A549 (cell line): ENCODE measurements at regions not wholly inside any gene's neighbourhood (a gene's known extent, or its start where the extent isn't known, plus 50 kb on each side); places are given as distances from the start of the nearest gene placed in this dataset.

Source experiments
- ATAC-seq, 2 experiments: fragments of 200-7000 bp in 1 of 2; fragments of >200 bp in 1 of 2; cut with Nextera tagmentation in 1 of 2; cut with Tn5 transposase in 1 of 2; 3 replicates each; pipeline versions ENCODE4 v1.8.0 to v1.9.1; 2018 to 2020; ENCODE audit warnings: mild to moderate bottlenecking in 1 of 2, moderate library complexity in 1 of 2
- CTCF ChIA-PET: fragments of 300-600 bp; sonication (Branson Sonifier 250); formaldehyde crosslinking; extraction: SDS; loops from one replicate; lab custom pipeline; 2021; ENCODE audit warnings: antibody characterized with exemption, inconsistent platforms; lab: Yijun Ruan, JAX
- POLR2A ChIA-PET: fragments of 350-600 bp; formaldehyde crosslinking; extraction: SDS; loops from one replicate; lab custom pipeline; 2021; ENCODE audit warnings: antibody characterized with exemption, inconsistent platforms; lab: Yijun Ruan, JAX
- DNase-seq, 2 experiments: peaks; one replicate each; pipeline versions ENCODE4 v3.0.0 to v3.0.0-alpha.2; 2011 to 2016; ENCODE audit warnings: low read depth in 1 of 2, low spot score in 1 of 2
- FAIRE-seq: peaks from 2 replicates; lab custom pipeline; 2011; peaks lifted over from hg19 to GRCh38; lab: Jason Lieb, UNC
- H3K27ac ChIP-seq, 2 experiments: fragments of >200 bp; sonication (Bioruptor Twin); formaldehyde crosslinking; 3 replicates each; pipeline ENCODE4 v1.5.1; 2016 to 2017
- H3K4me1 ChIP-seq: fragments of >200 bp; sonication (Bioruptor Twin); formaldehyde crosslinking; 3 replicates; pipeline ENCODE4 v1.6.1; 2016
- H3K4me2 ChIP-seq: fragments of >200 bp; sonication (Bioruptor Twin); formaldehyde crosslinking; 3 replicates; pipeline ENCODE4 v1.6.1; 2016
- H3K4me3 ChIP-seq: fragments of >200 bp; sonication (Bioruptor Twin); formaldehyde crosslinking; 3 replicates; pipeline ENCODE4 v1.5.1; 2016
- H3K9me3 ChIP-seq: fragments of >200 bp; sonication (Bioruptor Twin); formaldehyde crosslinking; 3 replicates; pipeline ENCODE4 v1.6.1; 2016
- CBX2 ChIP-seq: fragments of 200-600 bp; sonication (generic); IDR thresholded peaks from 2 replicates; pipeline ENCODE4 v1.6.1; 2016; ENCODE audit warnings: low read depth, mild to moderate bottlenecking, borderline replicate concordance
- CBX8 ChIP-seq: fragments of 200-600 bp; sonication (generic); IDR thresholded peaks from 2 replicates; pipeline ENCODE4 v1.6.1; 2016
- CEBPB ChIP-seq, 2 experiments: fragments of >200 bp in 1 of 2; sonication (Bioruptor Twin) in 1 of 2; formaldehyde crosslinking in 1 of 2; IDR thresholded peaks; 2 replicates each; pipeline ENCODE4 v1.6.1; 2012 to 2016
- EHF ChIP-seq: fragments of 250-450 bp; sonication (Bioruptor Pico); IDR thresholded peaks from 2 replicates; pipeline ENCODE4 v1.5.0; 2020; ENCODE audit warnings: mild to moderate bottlenecking
- EHMT2 ChIP-seq: fragments of 200-600 bp; sonication (generic); IDR thresholded peaks from 2 replicates; pipeline ENCODE4 v1.6.1; 2016; ENCODE audit warnings: antibody characterized with exemption, low read depth, mild to moderate bottlenecking, moderate library complexity
- ELK1 ChIP-seq: fragments of 150-350 bp; IDR thresholded peaks from 2 replicates; pipeline ENCODE4 v1.6.1; 2014; ENCODE audit warnings: low read depth, mild to moderate bottlenecking, low read length
- ESRRA ChIP-seq: fragments of 150-350 bp; IDR thresholded peaks from 2 replicates; pipeline ENCODE4 v1.6.1; 2014; ENCODE audit warnings: mild to moderate bottlenecking, low read length, borderline replicate concordance
- FOSL2 ChIP-seq, 2 experiments: fragments of 450-650 bp in 1 of 2; fragments of >200 bp in 1 of 2; sonication (Bioruptor Twin) in 1 of 2; formaldehyde crosslinking; IDR thresholded peaks; 2 replicates each; pipeline versions ENCODE4 v1.5.0 to v1.6.1; 2016 to 2020; ENCODE audit warnings: mild to moderate bottlenecking in 1 of 2, moderate library complexity in 1 of 2
- GATA3 ChIP-seq: IDR thresholded peaks from 2 replicates; pipeline ENCODE4 v1.6.1; 2012; ENCODE audit warnings: borderline replicate concordance
- HEYL ChIP-seq: fragments of 250-450 bp; sonication (Bioruptor Pico); IDR thresholded peaks from 2 replicates; pipeline ENCODE4 v1.8.0; 2021; ENCODE audit warnings: mild to moderate bottlenecking, moderate library complexity
- HOXA7 ChIP-seq: fragments of 250-450 bp; sonication (Bioruptor Pico); IDR thresholded peaks from 2 replicates; pipeline ENCODE4 v1.5.0; 2020; ENCODE audit warnings: mild to moderate bottlenecking, moderate library complexity
- HOXB13 ChIP-seq: fragments of 250-450 bp; sonication (Bioruptor Pico); IDR thresholded peaks from 2 replicates; pipeline ENCODE4 v1.5.0; 2020; ENCODE audit warnings: low read depth, mild to moderate bottlenecking, moderate library complexity
- HOXB5 ChIP-seq: fragments of 250-450 bp; sonication (Bioruptor Pico); IDR thresholded peaks from 2 replicates; pipeline ENCODE4 v1.5.0; 2020; ENCODE audit warnings: mild to moderate bottlenecking, moderate library complexity
- JUN ChIP-seq, 2 experiments: fragments of >200 bp; sonication (Bioruptor Twin); formaldehyde crosslinking; IDR thresholded peaks; 2 replicates in 1 of 2; 3 replicates in 1 of 2; pipeline ENCODE4 v1.6.1; 2016 to 2017
- JUNB ChIP-seq: fragments of >200 bp; sonication (Bioruptor Twin); formaldehyde crosslinking; IDR thresholded peaks from 2 replicates; pipeline ENCODE4 v1.6.1; 2016
- KDM1A ChIP-seq: fragments of 200-600 bp; sonication (generic); IDR thresholded peaks from 2 replicates; pipeline ENCODE4 v1.6.1; 2016; ENCODE audit warnings: low read depth, mild to moderate bottlenecking
- MAX ChIP-seq: IDR thresholded peaks from 2 replicates; pipeline ENCODE4 v1.6.1; 2012
- MAZ ChIP-seq: fragments of 150-350 bp; IDR thresholded peaks from 2 replicates; pipeline ENCODE4 v1.6.1; 2014; ENCODE audit warnings: antibody characterized with exemption, low read depth, low read length, borderline replicate concordance
- MYC ChIP-seq: IDR thresholded peaks from 2 replicates; pipeline ENCODE4 v1.6.1; 2012; ENCODE audit warnings: mild to moderate bottlenecking, inconsistent platforms, low read length, improper control_type of control experiment, borderline replicate concordance
- NFE2L2 ChIP-seq: fragments of 150-350 bp; conservative IDR thresholded peaks from 2 replicates; pipeline ENCODE4 v1.6.1; 2014; ENCODE audit warnings: low read length
- NPAS2 ChIP-seq: fragments of 250-450 bp; sonication (Bioruptor Pico); IDR thresholded peaks from 2 replicates; pipeline ENCODE4 v1.8.0; 2022; ENCODE audit warnings: mild to moderate bottlenecking, moderate library complexity, borderline replicate concordance
- RARB ChIP-seq: fragments of 250-450 bp; sonication (Bioruptor Pico); IDR thresholded peaks from 2 replicates; pipeline ENCODE4 v1.8.0; 2021; ENCODE audit warnings: mild to moderate bottlenecking, moderate library complexity
- RFX5 ChIP-seq: fragments of 450-650 bp; IDR thresholded peaks from 2 replicates; pipeline ENCODE4 v1.7.1; 2014; ENCODE audit warnings: antibody characterized with exemption, mild to moderate bottlenecking, moderate library complexity
- RNF2 ChIP-seq: fragments of 200-600 bp; sonication (generic); IDR thresholded peaks from 2 replicates; pipeline ENCODE4 v1.6.1; 2016; ENCODE audit warnings: low read depth, mild to moderate bottlenecking, antibody characterized with exemption, moderate library complexity, borderline replicate concordance
- SMC3 ChIP-seq: fragments of >200 bp; sonication (Bioruptor Twin); formaldehyde crosslinking; IDR thresholded peaks from 3 replicates; pipeline ENCODE4 v1.6.1; 2018; ENCODE audit warnings: inconsistent platforms
- SREBF2 ChIP-seq: fragments of 450-650 bp; IDR thresholded peaks from 2 replicates; pipeline ENCODE4 v1.6.1; 2014; ENCODE audit warnings: mild to moderate bottlenecking, moderate library complexity
- TP53 ChIP-seq: fragments of 250-450 bp; sonication (Bioruptor Pico); IDR thresholded peaks from 2 replicates; pipeline ENCODE4 v1.5.0; 2021; ENCODE audit warnings: mild to moderate bottlenecking, moderate library complexity
- ZNF302 ChIP-seq: fragments of 250-450 bp; sonication (Bioruptor Pico); IDR thresholded peaks from 2 replicates; pipeline ENCODE4 v1.9.0; 2021; ENCODE audit warnings: inconsistent platforms, mild to moderate bottlenecking, moderate library complexity
- WGBS: methylation state at CpG from one replicate; pipeline ENCODE4 v1.1.6; 2017; ENCODE audit errors: missing lambda C conversion rate; 5-methylcytosine and 5-hydroxymethylcytosine counted together
- TF ChIP-seq, protein P1 (sequence below): IDR thresholded peaks from 2 replicates; pipeline ENCODE4 v1.6.1; 2012
- TF ChIP-seq, protein P2 (sequence below): fragments of >200 bp; sonication (Bioruptor Twin); formaldehyde crosslinking; IDR thresholded peaks from 2 replicates; pipeline ENCODE4 v1.6.1; 2016

GRCh38 chr12:92025462-92026207, 120.0 kb downstream of the BTG1 start:
- POLR2A ChIA-PET: no interaction called here
- FAIRE-seq: no peak
- WGBS: 85% methylated on average over 4 of the region's 4 CpGs

DNA sequence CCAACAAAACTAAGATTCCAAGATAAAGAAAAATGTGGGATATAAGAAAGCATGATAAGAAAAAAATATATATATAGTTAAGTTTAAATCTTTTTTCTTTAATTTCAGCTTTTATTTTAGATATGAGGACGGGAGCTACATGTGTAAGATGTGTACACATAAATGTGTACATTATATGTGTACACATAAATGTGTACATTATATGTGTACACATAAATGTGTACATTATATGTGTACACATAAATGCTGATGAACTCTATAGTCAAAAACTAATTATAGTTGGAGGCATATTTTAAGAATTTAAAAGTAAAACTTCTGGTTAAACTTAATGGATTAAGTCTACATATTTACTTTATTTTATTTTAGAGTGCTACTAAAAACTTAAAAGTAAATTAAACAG, 123.6 kb downstream of the BTG1 start:
- Histone ChIP-seq H3K27ac (no peak overlapping the region), H3K9me3 (no peaks in the 10 kb centered on the region), H3K4me1 (peaks cover 5% of the 10 kb centered on the region; the same call in 1 of the 3 replicates), H3K4me2 (no peak overlapping the region), H3K4me3 (no peak overlapping the region)
- TF ChIP-seq ELK1 (no peak), EHMT2 (no peak), MYC (no peak)
- ATAC-seq: no peak
- POLR2A ChIA-PET: no interaction called here
- no peak for FAIRE-seq
- CTCF ChIA-PET: interaction anchor here (0.7 kb wide), 1 partner anchor 141 kb away, joined by 4 read pairs; no protein-coding TSS in a partner anchor
- DNase-seq: no peak
- 81% methylated on average over 1 of the region's 1 CpG for WGBS

More at GRCh38 chr12:92025462-92026207, 120.0 kb downstream of the BTG1 start:
- TF ChIP-seq ESRRA (no peak), EHF (no peak), NFE2L2 (no peak), HOXA7 (no peak), MAZ (no peak), GATA3 (no peak), NPAS2 (CRISPR knock-in tag) (no peak), HOXB13 (CRISPR knock-in tag) (no peak), JUNB (no peak)
- CTCF ChIA-PET: no interaction called here
- H3K4me1 ChIP-seq: peaks cover 11% of the 10 kb centered on the region
- ATAC-seq (no peak), DNase-seq (no peak)
- no peak overlapping the region for H3K4me2 ChIP-seq
- H3K4me3 ChIP-seq: no peak overlapping the region
- no peak overlapping the region for H3K27ac ChIP-seq
- H3K9me3 ChIP-seq: no peaks in the 10 kb centered on the region

DNA sequence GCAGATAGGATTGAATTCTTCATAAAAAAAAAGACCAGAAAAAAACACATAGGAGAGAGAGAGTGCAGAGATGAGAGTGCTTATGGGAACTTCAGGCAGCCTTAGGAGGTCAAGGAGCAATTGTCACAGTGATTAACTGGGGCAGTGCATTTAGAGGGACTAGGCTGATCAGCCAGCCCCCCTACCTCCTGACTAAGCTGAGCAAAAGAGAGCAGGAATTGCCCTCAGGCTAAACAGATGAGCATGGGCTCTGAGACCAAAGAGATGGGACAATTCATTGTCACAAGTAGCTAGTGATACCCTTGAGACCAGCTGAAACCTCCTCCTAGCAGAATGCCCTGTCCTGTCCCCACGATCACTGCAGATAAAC, 124.0 kb downstream of the BTG1 start:
- Histone ChIP-seq H3K27ac (no peak overlapping the region), H3K4me3 (no peak overlapping the region), H3K4me2 (no peak overlapping the region), H3K9me3 (no peaks in the 10 kb centered on the region), H3K4me1 (peaks cover 5% of the 10 kb centered on the region; the same call in 1 of the 3 replicates)
- no peak for FAIRE-seq
- POLR2A ChIA-PET: no interaction called here
- DNase-seq: no peak
- WGBS: 79% methylated on average over 1 of the region's 1 CpG
- CTCF ChIA-PET: no interaction called here
- TF ChIP-seq FOSL2 (IDR thresholded peaks at IDR 0.05) (no peak), FOSL2 (CRISPR knock-in tag; IDR thresholded peaks at IDR 0.05) (no peak), NFE2L2 (no peak), TP53 (CRISPR knock-in tag) (no peak), RNF2 (no peak), SREBF2 (no peak), HOXB5 (no peak), JUN (IDR thresholded peaks at IDR 0.05) (no peak), KDM1A (no peak), RARB (CRISPR knock-in tag) (no peak), CBX8 (no peak), MAX (no peak), CEBPB (IDR thresholded peaks at IDR 0.05) (no peak), EHMT2 (no peak), ZNF302 (CRISPR knock-in tag) (no peak), HEYL (CRISPR knock-in tag) (no peak), RFX5 (no peak), CBX2 (no peak), SMC3 (no peak)
- TF ChIP-seq, protein P1, sequence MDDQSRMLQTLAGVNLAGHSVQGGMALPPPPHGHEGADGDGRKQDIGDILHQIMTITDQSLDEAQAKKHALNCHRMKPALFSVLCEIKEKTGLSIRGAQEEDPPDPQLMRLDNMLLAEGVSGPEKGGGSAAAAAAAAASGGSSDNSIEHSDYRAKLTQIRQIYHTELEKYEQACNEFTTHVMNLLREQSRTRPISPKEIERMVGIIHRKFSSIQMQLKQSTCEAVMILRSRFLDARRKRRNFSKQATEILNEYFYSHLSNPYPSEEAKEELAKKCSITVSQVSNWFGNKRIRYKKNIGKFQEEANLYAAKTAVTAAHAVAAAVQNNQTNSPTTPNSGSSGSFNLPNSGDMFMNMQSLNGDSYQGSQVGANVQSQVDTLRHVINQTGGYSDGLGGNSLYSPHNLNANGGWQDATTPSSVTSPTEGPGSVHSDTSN: no peak
- TF ChIP-seq, protein P2, sequence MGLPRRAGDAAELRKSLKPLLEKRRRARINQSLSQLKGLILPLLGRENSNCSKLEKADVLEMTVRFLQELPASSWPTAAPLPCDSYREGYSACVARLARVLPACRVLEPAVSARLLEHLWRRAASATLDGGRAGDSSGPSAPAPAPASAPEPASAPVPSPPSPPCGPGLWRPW: no peak
- ATAC-seq: no peak
